ENCODE measurements at regions not wholly inside any gene's neighbourhood (a gene's known extent, or its start where the extent isn't known, plus 50 kb on each side); places are given as distances from the start of the nearest gene placed in this dataset.
"Not testable (repeated sequence)": the region's sequence is repeated elsewhere in the genome, so short reads cannot be mapped to it uniquely, and the experiment has no call there.

- DNase-seq, result no peak
Observed at GRCh38 chr4:25981749-25982148, 67.7 kb downstream of the SMIM20 start.

- no peak for DNase-seq
Observed at GRCh38 chr4:25982962-25983361, 68.9 kb downstream of the SMIM20 start.

GRCh38 chr4:25984266-25984665 lies 70.2 kb downstream of the SMIM20 start:
- DNase-seq, result no peak

GRCh38 chr4:25984796-25985195 lies 70.8 kb downstream of the SMIM20 start:
- DNase-seq, result no peak

- DNase-seq, result no peak
Observed at GRCh38 chr4:25986807-25987206, 72.8 kb downstream of the SMIM20 start.

GRCh38 chr4:25991340-25991739 lies 77.3 kb downstream of the SMIM20 start:
- DNase-seq, result no peak

GRCh38 chr4:25993395-25994185 lies 79.6 kb downstream of the SMIM20 start:
- no peak for DNase-seq

- DNase-seq, result not testable (repeated sequence)
Observed at GRCh38 chr4:25994577-25994976, 80.6 kb downstream of the SMIM20 start.

- DNase-seq, result no peak
Observed at GRCh38 chr4:26000274-26000950, 86.4 kb downstream of the SMIM20 start.

GRCh38 chr4:26001413-26001812 lies 87.4 kb downstream of the SMIM20 start:
- no peak for DNase-seq

- no peak for DNase-seq
Observed at GRCh38 chr4:26001816-26002215, 87.8 kb downstream of the SMIM20 start.

- no peak for DNase-seq
Observed at GRCh38 chr4:26003056-26003455, 89.0 kb downstream of the SMIM20 start.

- no peak for DNase-seq
Observed at GRCh38 chr4:26004290-26004689, 90.3 kb downstream of the SMIM20 start.

- no peak for DNase-seq
Observed at GRCh38 chr4:26005764-26006163, 91.7 kb downstream of the SMIM20 start.

GRCh38 chr4:26008737-26009136 lies 94.7 kb downstream of the SMIM20 start:
- DNase-seq, result no peak

- DNase-seq, result no peak
Observed at GRCh38 chr4:26009502-26009901, 95.5 kb downstream of the SMIM20 start.

- no peak for DNase-seq
Observed at GRCh38 chr4:26010304-26010703, 96.3 kb downstream of the SMIM20 start.

GRCh38 chr4:26013629-26014028 lies 99.6 kb downstream of the SMIM20 start:
- DNase-seq, result no peak

- peak; percentile 84 for DNase-seq
Observed at GRCh38 chr4:26015133-26015651, 101.2 kb downstream of the SMIM20 start.

- no peak for DNase-seq
Observed at GRCh38 chr4:26015906-26016305, 101.9 kb downstream of the SMIM20 start.

- no peak for DNase-seq
Observed at GRCh38 chr4:26017531-26017930, 103.5 kb downstream of the SMIM20 start.

GRCh38 chr4:26017961-26018700 lies 104.1 kb downstream of the SMIM20 start:
- not testable (repeated sequence) for DNase-seq

- no peak for DNase-seq
Observed at GRCh38 chr4:26020083-26020668, 106.2 kb downstream of the SMIM20 start.
